Testis (tissue), 2 donors: ENCODE measurements at regions not wholly inside any gene's neighbourhood (a gene's known extent, or its start where the extent isn't known, plus 50 kb on each side); places are given as distances from the start of the nearest gene placed in this dataset.

Source experiments
- DNase-seq: peaks from one replicate; pipeline ENCODE4 v3.0.0-alpha.2; 2019
- H3K27ac ChIP-seq, 2 donors: fragments of 200-600 bp; sonication (generic); one replicate each; pipeline ENCODE4 v1.5.1; 2019
- H3K27me3 ChIP-seq: fragments of 200-600 bp; sonication (generic); one replicate; pipeline ENCODE4 v1.5.1; 2019
- H3K36me3 ChIP-seq: fragments of 200-600 bp; sonication (generic); one replicate; pipeline ENCODE4 v1.5.1; 2017; ENCODE audit warnings: low read depth; ENCODE audit errors: missing control alignments
- H3K4me1 ChIP-seq: fragments of 200-600 bp; sonication (generic); one replicate; pipeline ENCODE4 v1.5.1; 2019
- H3K4me3 ChIP-seq, 2 donors: fragments of 200-600 bp; sonication (generic); one replicate each; pipeline ENCODE4 v1.5.1; 2017 to 2019
- H3K9me3 ChIP-seq: fragments of 200-600 bp; sonication (generic); one replicate; pipeline ENCODE4 v1.5.1; 2017
- POLR2A ChIP-seq: fragments of 450-650 bp; IDR thresholded peaks from one replicate; pipeline ENCODE4 v1.6.1; 2017; ENCODE audit warnings: antibody characterized with exemption, mild to moderate bottlenecking, moderate library complexity
- WGBS, 2 donors: methylation state at CpG; one replicate each; pipeline ENCODE4 v1.1.5; 2018; 5-methylcytosine and 5-hydroxymethylcytosine counted together
- intact Hi-C: fragments of 100-400 bp; cut with DNase I; formaldehyde crosslinking; loops from one replicate; pipeline ENCODE4 v1.15.1; 2023; ENCODE audit warnings: low total_unique reads
- TF ChIP-seq, protein P1 (sequence below), 3 experiments: fragments of 450-650 bp in 2 of 3; fragments of 200-600 bp in 1 of 3; sonication (generic) in 1 of 3; IDR thresholded peaks; one replicate each; pipeline ENCODE4 v1.5.1; 2016 to 2019; ENCODE audit warnings: antibody characterized with exemption in 3 of 3, mild to moderate bottlenecking in 2 of 3, moderate library complexity in 1 of 3

DNA sequence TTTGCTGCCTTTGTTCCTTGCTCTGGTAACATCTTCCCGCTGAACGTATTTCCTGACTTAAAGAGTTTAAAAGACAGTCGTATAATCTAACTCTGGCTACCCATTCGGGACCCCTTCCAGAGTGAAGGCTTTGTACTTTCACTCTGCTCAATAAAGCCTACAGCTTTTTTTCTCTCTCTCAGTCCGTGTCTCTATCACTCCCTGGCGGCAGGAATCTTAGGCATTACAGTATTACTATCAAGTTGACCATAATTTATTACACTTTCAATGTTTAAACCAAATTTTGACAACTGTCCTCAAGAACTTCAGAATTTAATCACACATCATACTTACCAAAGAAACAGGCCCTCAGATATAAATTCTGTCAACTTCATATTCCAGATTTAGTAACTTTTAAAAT is 967.9 kb downstream of the FSCB start:
- Histone ChIP-seq H3K36me3 (no peaks in the 10 kb centered on the region), H3K27me3 (no peaks in the 10 kb centered on the region), H3K27ac (no peak overlapping the region), H3K4me1 (no peaks in the 10 kb centered on the region), H3K4me3 (no peak overlapping the region), H3K9me3 (no peaks in the 10 kb centered on the region)
- 23 to 39% methylated on average over 6 of the region's 6 CpGs for WGBS, 2 donors
- DNase-seq: peak; percentile 65
- intact Hi-C loops: no loop called here
- TF ChIP-seq, protein P1, sequence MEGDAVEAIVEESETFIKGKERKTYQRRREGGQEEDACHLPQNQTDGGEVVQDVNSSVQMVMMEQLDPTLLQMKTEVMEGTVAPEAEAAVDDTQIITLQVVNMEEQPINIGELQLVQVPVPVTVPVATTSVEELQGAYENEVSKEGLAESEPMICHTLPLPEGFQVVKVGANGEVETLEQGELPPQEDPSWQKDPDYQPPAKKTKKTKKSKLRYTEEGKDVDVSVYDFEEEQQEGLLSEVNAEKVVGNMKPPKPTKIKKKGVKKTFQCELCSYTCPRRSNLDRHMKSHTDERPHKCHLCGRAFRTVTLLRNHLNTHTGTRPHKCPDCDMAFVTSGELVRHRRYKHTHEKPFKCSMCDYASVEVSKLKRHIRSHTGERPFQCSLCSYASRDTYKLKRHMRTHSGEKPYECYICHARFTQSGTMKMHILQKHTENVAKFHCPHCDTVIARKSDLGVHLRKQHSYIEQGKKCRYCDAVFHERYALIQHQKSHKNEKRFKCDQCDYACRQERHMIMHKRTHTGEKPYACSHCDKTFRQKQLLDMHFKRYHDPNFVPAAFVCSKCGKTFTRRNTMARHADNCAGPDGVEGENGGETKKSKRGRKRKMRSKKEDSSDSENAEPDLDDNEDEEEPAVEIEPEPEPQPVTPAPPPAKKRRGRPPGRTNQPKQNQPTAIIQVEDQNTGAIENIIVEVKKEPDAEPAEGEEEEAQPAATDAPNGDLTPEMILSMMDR (IDR thresholded peaks at IDR 0.05): peak; percentile 35 to 64 (median 40)
- no peak for TF ChIP-seq POLR2A

DNA sequence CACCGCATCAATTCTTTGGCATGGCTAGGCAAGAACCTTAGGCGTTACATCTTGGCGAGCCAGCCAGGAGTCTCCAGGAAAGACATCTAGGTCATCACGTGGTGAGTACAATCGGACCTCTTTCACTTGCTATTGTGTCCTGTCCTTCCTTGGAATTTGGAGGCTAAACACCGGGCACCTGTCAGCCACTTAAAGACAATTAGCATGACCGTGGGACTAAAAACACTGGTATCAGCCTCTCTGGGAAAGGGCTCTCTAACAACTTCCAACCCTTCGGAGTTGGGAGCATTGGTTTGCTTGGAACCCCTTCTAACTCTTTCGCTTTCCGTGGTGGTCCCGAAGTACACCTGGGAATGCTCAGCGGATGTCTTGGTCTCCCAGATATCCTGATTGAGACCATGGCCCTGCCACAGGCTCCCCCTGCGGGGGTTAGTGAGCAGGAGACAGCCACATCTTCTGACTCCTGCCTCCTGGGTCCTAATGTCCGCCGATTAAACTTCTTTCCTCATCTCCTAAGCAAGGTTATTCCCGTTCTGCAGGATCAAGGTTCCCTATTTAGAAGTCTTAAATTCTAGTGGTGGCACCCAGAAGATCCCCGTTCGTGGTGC is 971.7 kb downstream of the FSCB start:
- no peaks in the 10 kb centered on the region for H3K9me3 ChIP-seq
- H3K4me1 ChIP-seq: no peaks in the 10 kb centered on the region
- no peak overlapping the region for H3K27ac ChIP-seq
- no peak overlapping the region for H3K4me3 ChIP-seq
- no peaks in the 10 kb centered on the region for H3K27me3 ChIP-seq
- no peaks in the 10 kb centered on the region for H3K36me3 ChIP-seq
- peak; percentile 36 for DNase-seq
- 78 to 82% methylated on average over 18 of the region's 18 CpGs for WGBS, 2 donors
- intact Hi-C loops: no loop called here
- no peak for TF ChIP-seq POLR2A
- TF ChIP-seq, protein P1 (IDR thresholded peaks at IDR 0.05): no peak

DNA sequence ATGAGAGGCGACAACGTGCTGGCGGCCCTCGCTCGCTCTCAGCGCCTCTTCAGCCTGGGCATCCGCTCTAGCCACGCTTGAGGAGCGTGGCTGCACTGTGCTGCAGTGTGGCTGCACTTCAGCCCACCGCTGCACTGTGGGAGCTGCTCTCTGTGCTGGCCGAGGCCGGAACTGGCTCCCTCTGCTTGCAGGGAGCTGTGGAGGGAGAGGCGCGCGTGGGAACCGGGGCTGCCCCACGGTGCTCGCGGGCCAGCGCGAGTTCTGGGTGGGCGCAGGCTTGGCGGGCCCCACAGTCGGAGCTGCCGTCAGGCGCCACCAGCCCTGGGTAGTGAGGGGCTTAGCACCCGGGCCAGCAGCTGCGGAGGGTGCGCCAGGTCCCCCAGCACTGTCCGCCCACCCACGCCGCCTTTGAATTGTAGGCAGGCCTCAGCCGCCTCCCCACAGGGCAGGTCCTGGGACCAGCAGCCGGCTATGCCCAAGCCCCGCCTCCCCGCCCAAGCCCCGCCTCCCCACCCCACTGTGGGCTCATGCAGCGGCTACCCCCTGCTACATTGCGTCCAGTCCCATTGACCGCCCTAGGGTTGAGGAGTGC is 974.2 kb downstream of the FSCB start:
- 73 to 83% methylated on average over 5 to 40 of the region's 40 CpGs for WGBS, 2 donors
- TF ChIP-seq, protein P1 (IDR thresholded peaks at IDR 0.05): no peak
- TF ChIP-seq POLR2A: no peak
- no peak overlapping the region for H3K27ac ChIP-seq
- H3K4me1 ChIP-seq: no peaks in the 10 kb centered on the region
- intact Hi-C loops: no loop called here
- H3K4me3 ChIP-seq: peak overlapping the region; percentile 32 to 51
- H3K36me3 ChIP-seq: no peaks in the 10 kb centered on the region
- DNase-seq: no peak
- H3K9me3 ChIP-seq: no peaks in the 10 kb centered on the region
- H3K27me3 ChIP-seq: no peaks in the 10 kb centered on the region

DNA sequence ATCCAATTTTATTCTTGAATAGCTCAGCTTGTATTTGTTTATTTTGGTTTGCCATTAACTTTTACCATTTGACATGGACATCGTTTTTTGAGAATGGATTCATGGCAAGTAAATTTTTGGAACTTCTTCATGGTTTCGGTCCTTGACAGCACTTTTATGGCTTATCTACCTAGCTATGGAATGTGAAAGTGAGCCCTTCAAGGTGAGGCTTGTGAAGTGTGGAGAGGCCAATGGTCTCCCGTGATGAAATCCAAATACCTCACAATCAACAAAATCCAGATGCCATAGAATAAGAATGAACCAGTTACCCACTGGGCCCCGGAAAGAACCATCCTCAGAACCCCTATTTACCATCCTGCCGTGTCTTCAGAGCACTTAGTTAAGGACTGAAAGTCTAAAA is 978.8 kb downstream of the FSCB start:
- intact Hi-C loops: no loop called here
- no peaks in the 10 kb centered on the region for H3K9me3 ChIP-seq
- TF ChIP-seq, protein P1 (IDR thresholded peaks at IDR 0.05): no peak
- TF ChIP-seq POLR2A: no peak
- no peak overlapping the region for H3K27ac ChIP-seq
- H3K27me3 ChIP-seq: no peaks in the 10 kb centered on the region
- H3K4me3 ChIP-seq: no peak overlapping the region
- 84 to 92% methylated on average over 5 of the region's 5 CpGs for WGBS, 2 donors
- no peak for DNase-seq
- H3K4me1 ChIP-seq: no peaks in the 10 kb centered on the region
- H3K36me3 ChIP-seq: no peaks in the 10 kb centered on the region

DNA sequence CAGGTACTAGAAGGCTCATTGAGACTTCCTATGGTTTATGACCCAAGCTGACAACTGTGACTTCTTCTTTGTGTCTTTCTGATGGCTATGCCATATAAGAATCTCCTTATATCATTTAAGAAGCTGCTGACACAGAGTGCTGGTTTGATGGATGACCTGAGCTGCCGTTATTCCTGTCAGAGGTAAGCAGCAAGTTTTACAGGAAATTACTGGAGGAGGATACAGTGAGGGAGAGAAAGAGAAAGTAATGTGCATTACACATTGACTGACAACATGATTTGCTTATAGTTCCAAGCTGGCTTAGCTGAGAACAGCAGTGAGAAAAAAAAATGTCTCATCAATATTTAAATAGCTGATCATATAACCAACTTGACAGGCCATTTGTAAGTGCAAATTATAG is 981.4 kb downstream of the FSCB start:
- TF ChIP-seq, protein P1 (IDR thresholded peaks at IDR 0.05): no peak
- no peak for TF ChIP-seq POLR2A
- WGBS, 2 donors: 44 to 64% methylated on average over 1 of the region's 1 CpG
- Histone ChIP-seq H3K4me3 (no peak overlapping the region), H3K9me3 (no peaks in the 10 kb centered on the region), H3K36me3 (no peaks in the 10 kb centered on the region), H3K27ac (no peak overlapping the region), H3K4me1 (no peaks in the 10 kb centered on the region), H3K27me3 (no peaks in the 10 kb centered on the region)
- intact Hi-C loops: no loop called here
- no peak for DNase-seq
